Right lobe of liver (tissue), 4 donors: ENCODE measurements at regions not wholly inside any gene's neighbourhood (a gene's known extent, or its start where the extent isn't known, plus 50 kb on each side); places are given as distances from the start of the nearest gene placed in this dataset.

Experiments
- POLR2A ChIP-seq: fragments of 450-650 bp; IDR thresholded peaks from one replicate; pipeline ENCODE4 v1.6.1; 2017; ENCODE audit warnings: antibody characterized with exemption, mild to moderate bottlenecking
- TF ChIP-seq, protein P1 (sequence below), 4 donors: fragments of 200-600 bp in 3 of 4; fragments of 450-650 bp in 1 of 4; IDR thresholded peaks; one replicate each; pipeline versions ENCODE4 v1.5.1 to v1.8.0; 2016 to 2022; ENCODE audit warnings: antibody characterized with exemption in 4 of 4, mild to moderate bottlenecking in 2 of 4
- donor health status: DM: no; HTN: no; CAD: no.
- donor health status: DM: no; HTN: no; CAD: no.
- donor health status: DM: no; HTN: yes; CAD: no.

- TF ChIP-seq, protein P1, sequence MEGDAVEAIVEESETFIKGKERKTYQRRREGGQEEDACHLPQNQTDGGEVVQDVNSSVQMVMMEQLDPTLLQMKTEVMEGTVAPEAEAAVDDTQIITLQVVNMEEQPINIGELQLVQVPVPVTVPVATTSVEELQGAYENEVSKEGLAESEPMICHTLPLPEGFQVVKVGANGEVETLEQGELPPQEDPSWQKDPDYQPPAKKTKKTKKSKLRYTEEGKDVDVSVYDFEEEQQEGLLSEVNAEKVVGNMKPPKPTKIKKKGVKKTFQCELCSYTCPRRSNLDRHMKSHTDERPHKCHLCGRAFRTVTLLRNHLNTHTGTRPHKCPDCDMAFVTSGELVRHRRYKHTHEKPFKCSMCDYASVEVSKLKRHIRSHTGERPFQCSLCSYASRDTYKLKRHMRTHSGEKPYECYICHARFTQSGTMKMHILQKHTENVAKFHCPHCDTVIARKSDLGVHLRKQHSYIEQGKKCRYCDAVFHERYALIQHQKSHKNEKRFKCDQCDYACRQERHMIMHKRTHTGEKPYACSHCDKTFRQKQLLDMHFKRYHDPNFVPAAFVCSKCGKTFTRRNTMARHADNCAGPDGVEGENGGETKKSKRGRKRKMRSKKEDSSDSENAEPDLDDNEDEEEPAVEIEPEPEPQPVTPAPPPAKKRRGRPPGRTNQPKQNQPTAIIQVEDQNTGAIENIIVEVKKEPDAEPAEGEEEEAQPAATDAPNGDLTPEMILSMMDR (IDR thresholded peaks at IDR 0.05), result no peak
- TF ChIP-seq POLR2A, result no peak
Measured at GRCh38 chr15:39323157-39323556, 257.7 kb upstream of the THBS1 start.
